ENCODE measurements at regions not wholly inside any gene's neighbourhood (a gene's known extent, or its start where the extent isn't known, plus 50 kb on each side); places are given as distances from the start of the nearest gene placed in this dataset.

GRCh38 chr2:26530696-26531095 lies 52.8 kb upstream of the OTOF start:
- no peak for DNase-seq

- DNase-seq: no peak
These were observed 52.3 kb upstream of the OTOF start for GRCh38 chr2:26530240-26530540.

- DNase-seq: peak in 4 of 58 donors; percentile 3 to 11 (median 6)
These were observed 51.7 kb upstream of the OTOF start for GRCh38 chr2:26529406-26530239.

GRCh38 chr2:26528836-26529235 lies 50.9 kb upstream of the OTOF start:
- DNase-seq: no peak

GRCh38 chr2:26527726-26528585 lies 50.0 kb upstream of the OTOF start:
- DNase-seq: no peak

Measured in anterior cingulate cortex (tissue), 58 donors.